ENCODE measurements at regions not wholly inside any gene's neighbourhood (a gene's known extent, or its start where the extent isn't known, plus 50 kb on each side); places are given as distances from the start of the nearest gene placed in this dataset.

DNA sequence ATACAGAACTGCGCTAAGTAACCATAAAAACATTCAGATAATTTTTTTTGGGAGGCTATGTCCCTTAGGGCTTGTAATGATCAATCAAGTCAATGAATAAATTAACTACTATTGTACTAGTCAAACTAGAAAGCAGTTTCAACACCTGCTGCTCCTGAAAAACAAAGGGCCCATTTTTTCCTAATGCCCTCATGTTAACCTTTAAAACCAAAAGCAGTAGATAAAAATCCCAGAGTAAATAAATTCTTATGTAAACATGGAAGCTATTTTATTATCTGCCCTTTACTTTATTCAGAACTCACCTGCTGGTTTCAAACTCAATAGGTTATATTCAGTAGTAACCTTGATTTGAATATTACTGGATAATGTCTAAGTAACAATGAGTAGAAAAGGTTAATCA lies 159.5 kb upstream of the STARD13 start:
- RAD21 ChIA-PET (ENCODE audit: unreplicated experiment) = no interaction called here
- no peaks in the 10 kb centered on the region for H3K27me3 ChIP-seq (replicated peaks in 1 of 2; ENCODE audit: control insufficient read depth in 2 of 2, insufficient read depth in 2 of 2, low read length in 1 of 2)
- DNase-seq (ENCODE audit: low read depth, low spot score) = no peak
- SMC1A ChIA-PET (ENCODE audit: uncharacterized antibody, unreplicated experiment) = no interaction called here
- CTCF ChIA-PET = no interaction called here
- FAIRE-seq = no peak
- intact Hi-C loops (cut with micrococcal nuclease; ENCODE audit: unreplicated experiment) (no loop called here), in situ Hi-C loops (cut with MboI) (no loop called here)
- H3K36me3 ChIP-seq (ENCODE audit: control insufficient read depth in 2 of 2, insufficient read depth in 2 of 2, low read length in 1 of 2) = no peaks in the 10 kb centered on the region
- H3K9ac ChIP-seq (ENCODE audit: control insufficient read depth, insufficient read depth, low read length) = no peak overlapping the region
- H3K4me3 ChIP-seq = no peak overlapping the region
- 100% methylated on average over 1 of the region's 1 CpG for whole genome bisulfite sequencing (ENCODE audit: insufficient coverage, insufficient replicate concordance, low lambda C conversion rate, missing lambda C conversion rate)
- no peak overlapping the region for H3K27ac ChIP-seq (ENCODE audit: control insufficient read depth, insufficient read depth)
- no TSS peak for BruUV-seq (replicated peaks)
- H3K4me1 ChIP-seq (ENCODE audit: control insufficient read depth, insufficient read depth, low read length) = no peaks in the 10 kb centered on the region
- ATAC-seq = no peak
- H3K79me2 ChIP-seq (ENCODE audit: control insufficient read depth, insufficient read depth, low read length) = no peaks in the 10 kb centered on the region
- no peak overlapping the region for H2AFZ ChIP-seq (ENCODE audit: control insufficient read depth, low read depth, low read length)
- H3K9me3 ChIP-seq (replicated peaks; ENCODE audit: control insufficient read depth, insufficient read depth, low read length) = no peaks in the 10 kb centered on the region
- TF ChIP-seq MYB (IDR thresholded peaks at IDR 0.05; ENCODE audit: borderline replicate concordance, low read depth, low read length) = no peak
- H3K4me2 ChIP-seq (ENCODE audit: control insufficient read depth, insufficient read depth) = no peak overlapping the region
- H4K20me1 ChIP-seq (ENCODE audit: control insufficient read depth, insufficient read depth) = no peaks in the 10 kb centered on the region
- POLR2A ChIA-PET = no interaction called here

DNA sequence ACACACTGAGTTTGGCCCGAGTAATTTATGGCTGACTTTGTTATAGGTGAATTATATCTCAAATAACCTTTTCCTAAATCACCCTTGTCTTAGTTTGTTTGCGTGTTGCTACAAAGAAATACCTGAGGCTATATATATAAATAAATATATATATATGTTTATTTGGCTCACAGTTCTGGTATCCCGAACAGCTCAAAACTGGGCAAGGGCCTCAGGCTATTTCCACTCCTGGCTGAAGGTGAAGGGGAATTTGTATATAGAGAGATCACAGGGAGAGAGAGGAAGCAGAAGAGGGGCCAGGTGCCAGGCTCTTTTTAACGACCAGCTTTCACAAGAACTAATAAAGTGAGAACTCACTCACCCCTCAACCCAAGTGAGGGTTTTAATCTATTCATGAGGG lies 159.9 kb upstream of the STARD13 start:
- H3K9me3 ChIP-seq (replicated peaks; ENCODE audit: control insufficient read depth, insufficient read depth, low read length) = no peaks in the 10 kb centered on the region
- SMC1A ChIA-PET (ENCODE audit: uncharacterized antibody, unreplicated experiment) = no interaction called here
- H3K79me2 ChIP-seq (ENCODE audit: control insufficient read depth, insufficient read depth, low read length) = no peaks in the 10 kb centered on the region
- no peaks in the 10 kb centered on the region for H3K36me3 ChIP-seq (ENCODE audit: control insufficient read depth in 2 of 2, insufficient read depth in 2 of 2, low read length in 1 of 2)
- in situ Hi-C loops (cut with MboI) (no loop called here), intact Hi-C loops (cut with micrococcal nuclease; ENCODE audit: unreplicated experiment) (no loop called here)
- H3K27me3 ChIP-seq (replicated peaks in 1 of 2; ENCODE audit: control insufficient read depth in 2 of 2, insufficient read depth in 2 of 2, low read length in 1 of 2) = no peaks in the 10 kb centered on the region
- no peak overlapping the region for H3K9ac ChIP-seq (ENCODE audit: control insufficient read depth, insufficient read depth, low read length)
- CTCF ChIA-PET = interaction anchor here (0.6 kb wide), 1 partner anchor 97 kb away, joined by 3 read pairs; no protein-coding TSS in a partner anchor
- TF ChIP-seq YY1 (IDR thresholded peaks at IDR 0.05; ENCODE audit: low read depth, low read length) = no peak
- TF ChIP-seq KAT2A (conservative IDR thresholded peaks at IDR 0.05; ENCODE audit: control insufficient read depth, low read depth, low read length) = no peak
- TF ChIP-seq ZNF622 (IDR thresholded peaks at IDR 0.05) = no peak
- TF ChIP-seq, protein P1, sequence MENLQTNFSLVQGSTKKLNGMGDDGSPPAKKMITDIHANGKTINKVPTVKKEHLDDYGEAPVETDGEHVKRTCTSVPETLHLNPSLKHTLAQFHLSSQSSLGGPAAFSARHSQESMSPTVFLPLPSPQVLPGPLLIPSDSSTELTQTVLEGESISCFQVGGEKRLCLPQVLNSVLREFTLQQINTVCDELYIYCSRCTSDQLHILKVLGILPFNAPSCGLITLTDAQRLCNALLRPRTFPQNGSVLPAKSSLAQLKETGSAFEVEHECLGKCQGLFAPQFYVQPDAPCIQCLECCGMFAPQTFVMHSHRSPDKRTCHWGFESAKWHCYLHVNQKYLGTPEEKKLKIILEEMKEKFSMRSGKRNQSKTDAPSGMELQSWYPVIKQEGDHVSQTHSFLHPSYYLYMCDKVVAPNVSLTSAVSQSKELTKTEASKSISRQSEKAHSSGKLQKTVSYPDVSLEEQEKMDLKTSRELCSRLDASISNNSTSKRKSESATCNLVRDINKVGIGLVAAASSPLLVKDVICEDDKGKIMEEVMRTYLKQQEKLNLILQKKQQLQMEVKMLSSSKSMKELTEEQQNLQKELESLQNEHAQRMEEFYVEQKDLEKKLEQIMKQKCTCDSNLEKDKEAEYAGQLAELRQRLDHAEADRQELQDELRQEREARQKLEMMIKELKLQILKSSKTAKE (IDR thresholded peaks at IDR 0.05; ENCODE audit: low read depth, poor library complexity, severe bottlenecking) = no peak
- TF ChIP-seq CBX5 (IDR thresholded peaks at IDR 0.05; ENCODE audit: low read depth) = no peak
- TF ChIP-seq SUZ12 (IDR thresholded peaks at IDR 0.05; ENCODE audit: unreplicated experiment) = no peak
- TF ChIP-seq, protein P2, sequence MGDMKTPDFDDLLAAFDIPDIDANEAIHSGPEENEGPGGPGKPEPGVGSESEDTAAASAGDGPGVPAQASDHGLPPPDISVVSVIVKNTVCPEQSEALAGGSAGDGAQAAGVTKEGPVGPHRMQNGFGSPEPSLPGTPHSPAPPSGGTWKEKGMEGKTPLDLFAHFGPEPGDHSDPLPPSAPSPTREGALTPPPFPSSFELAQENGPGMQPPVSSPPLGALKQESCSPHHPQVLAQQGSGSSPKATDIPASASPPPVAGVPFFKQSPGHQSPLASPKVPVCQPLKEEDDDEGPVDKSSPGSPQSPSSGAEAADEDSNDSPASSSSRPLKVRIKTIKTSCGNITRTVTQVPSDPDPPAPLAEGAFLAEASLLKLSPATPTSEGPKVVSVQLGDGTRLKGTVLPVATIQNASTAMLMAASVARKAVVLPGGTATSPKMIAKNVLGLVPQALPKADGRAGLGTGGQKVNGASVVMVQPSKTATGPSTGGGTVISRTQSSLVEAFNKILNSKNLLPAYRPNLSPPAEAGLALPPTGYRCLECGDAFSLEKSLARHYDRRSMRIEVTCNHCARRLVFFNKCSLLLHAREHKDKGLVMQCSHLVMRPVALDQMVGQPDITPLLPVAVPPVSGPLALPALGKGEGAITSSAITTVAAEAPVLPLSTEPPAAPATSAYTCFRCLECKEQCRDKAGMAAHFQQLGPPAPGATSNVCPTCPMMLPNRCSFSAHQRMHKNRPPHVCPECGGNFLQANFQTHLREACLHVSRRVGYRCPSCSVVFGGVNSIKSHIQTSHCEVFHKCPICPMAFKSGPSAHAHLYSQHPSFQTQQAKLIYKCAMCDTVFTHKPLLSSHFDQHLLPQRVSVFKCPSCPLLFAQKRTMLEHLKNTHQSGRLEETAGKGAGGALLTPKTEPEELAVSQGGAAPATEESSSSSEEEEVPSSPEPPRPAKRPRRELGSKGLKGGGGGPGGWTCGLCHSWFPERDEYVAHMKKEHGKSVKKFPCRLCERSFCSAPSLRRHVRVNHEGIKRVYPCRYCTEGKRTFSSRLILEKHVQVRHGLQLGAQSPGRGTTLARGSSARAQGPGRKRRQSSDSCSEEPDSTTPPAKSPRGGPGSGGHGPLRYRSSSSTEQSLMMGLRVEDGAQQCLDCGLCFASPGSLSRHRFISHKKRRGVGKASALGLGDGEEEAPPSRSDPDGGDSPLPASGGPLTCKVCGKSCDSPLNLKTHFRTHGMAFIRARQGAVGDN (IDR thresholded peaks at IDR 0.05) = no peak
- TF ChIP-seq MYB (IDR thresholded peaks at IDR 0.05; ENCODE audit: borderline replicate concordance, low read depth, low read length) = no peak
- no peak for TF ChIP-seq MEF2A (IDR thresholded peaks at IDR 0.05; ENCODE audit: insufficient read depth, low read depth, low read length)
- no peak for TF ChIP-seq ZZZ3 (IDR thresholded peaks at IDR 0.05; ENCODE audit: control insufficient read depth, insufficient read length, low read depth)
- TF ChIP-seq RB1 (IDR thresholded peaks at IDR 0.05; ENCODE audit: borderline replicate concordance) = no peak
- no peak for TF ChIP-seq SIX5 (IDR thresholded peaks at IDR 0.05; ENCODE audit: low read depth, low read length, severe bottlenecking)
- no peak for TF ChIP-seq ZNF24 (IDR thresholded peaks at IDR 0.05)
- H2AFZ ChIP-seq (ENCODE audit: control insufficient read depth, low read depth, low read length) = no peak overlapping the region
- POLR2A ChIA-PET = no interaction called here
- RAD21 ChIA-PET (ENCODE audit: unreplicated experiment) = no interaction called here
- no peak overlapping the region for H3K27ac ChIP-seq (ENCODE audit: control insufficient read depth, insufficient read depth)
- FAIRE-seq (no peak), ATAC-seq (no peak), DNase-seq (ENCODE audit: low read depth, low spot score) (no peak)
- no TSS peak for BruUV-seq (replicated peaks)
- 50% methylated on average over 4 of the region's 4 CpGs for WGBS (ENCODE audit: insufficient coverage, insufficient replicate concordance, low lambda C conversion rate, missing lambda C conversion rate)
- no peak overlapping the region for H3K4me2 ChIP-seq (ENCODE audit: control insufficient read depth, insufficient read depth)
- H4K20me1 ChIP-seq (ENCODE audit: control insufficient read depth, insufficient read depth) = no peaks in the 10 kb centered on the region
- H3K4me3 ChIP-seq = no peak overlapping the region
- H3K4me1 ChIP-seq (ENCODE audit: control insufficient read depth, insufficient read depth, low read length) = no peaks in the 10 kb centered on the region

Measured in GM12878 (cell line).